DOHH2 (cell line): ENCODE measurements at regions not wholly inside any gene's neighbourhood (a gene's known extent, or its start where the extent isn't known, plus 50 kb on each side); places are given as distances from the start of the nearest gene placed in this dataset.

ENCODE experiments used
- CTCF ChIP-seq: fragments of 200-600 bp; sonication (generic); IDR thresholded peaks from one replicate; pipeline ENCODE4 v1.5.1; 2014; ENCODE audit warnings: antibody characterized with exemption, mild to moderate bottlenecking, low read depth, low read length; ENCODE audit not compliant: poor library complexity, severe bottlenecking
- EZH2phosphoT487 ChIP-seq: fragments of 200-600 bp; sonication (generic); IDR thresholded peaks from 2 replicates; pipeline ENCODE4 v1.6.1; 2017; ENCODE audit warnings: borderline replicate concordance, mild to moderate bottlenecking, antibody characterized with exemption, low read length, moderate library complexity, mixed read lengths

GRCh38 chr5:124658867-124659557 is 87.4 kb downstream of the ZNF608 start:
- TF ChIP-seq CTCF (no peak), EZH2phosphoT487 (no peak)
